SK-N-SH treated with all-trans-retinoic acid at 6 μM for 48 hours (cell line): ENCODE measurements at regions not wholly inside any gene's neighbourhood (a gene's known extent, or its start where the extent isn't known, plus 50 kb on each side); places are given as distances from the start of the nearest gene placed in this dataset.

Experiments
- ARNTL ChIP-seq: fragments of 450-650 bp; formaldehyde crosslinking; IDR thresholded peaks from 2 replicates; pipeline ENCODE4 v1.5.0; 2020; ENCODE audit warnings: low read depth, mild to moderate bottlenecking, moderate library complexity, borderline replicate concordance
- GLIS3 ChIP-seq: fragments of 250-450 bp; sonication (Bioruptor Pico); IDR thresholded peaks from 2 replicates; pipeline ENCODE4 v1.5.0; 2020; ENCODE audit warnings: mild to moderate bottlenecking, moderate library complexity
- OSR1 ChIP-seq: fragments of 250-450 bp; sonication (Bioruptor Pico); IDR thresholded peaks from 2 replicates; pipeline ENCODE4 v1.8.0; 2022; ENCODE audit warnings: moderate library complexity, mild to moderate bottlenecking, inconsistent platforms
- PATZ1 ChIP-seq: fragments of 250-450 bp; sonication (Bioruptor Pico); IDR thresholded peaks from 2 replicates; pipeline ENCODE4 v1.8.0; 2020; ENCODE audit warnings: mild to moderate bottlenecking, moderate library complexity, borderline replicate concordance
- POU6F1 ChIP-seq: fragments of 250-450 bp; sonication (Bioruptor Pico); IDR thresholded peaks from 2 replicates; pipeline ENCODE4 v1.8.0; 2021; ENCODE audit warnings: low read depth, mild to moderate bottlenecking, moderate library complexity, borderline replicate concordance
- RARB ChIP-seq: fragments of 250-450 bp; sonication (Bioruptor Pico); IDR thresholded peaks from 2 replicates; pipeline ENCODE4 v1.8.0; 2021; ENCODE audit warnings: mild to moderate bottlenecking, moderate library complexity
- ZC3H10 ChIP-seq: fragments of 250-450 bp; sonication (Bioruptor Pico); IDR thresholded peaks from 2 replicates; pipeline ENCODE4 v1.5.1; 2021; ENCODE audit warnings: mild to moderate bottlenecking, moderate library complexity
- ZFP30 ChIP-seq: fragments of 450-650 bp; formaldehyde crosslinking; IDR thresholded peaks from 2 replicates; pipeline ENCODE4 v1.5.0; 2022; ENCODE audit warnings: mild to moderate bottlenecking, moderate library complexity

DNA sequence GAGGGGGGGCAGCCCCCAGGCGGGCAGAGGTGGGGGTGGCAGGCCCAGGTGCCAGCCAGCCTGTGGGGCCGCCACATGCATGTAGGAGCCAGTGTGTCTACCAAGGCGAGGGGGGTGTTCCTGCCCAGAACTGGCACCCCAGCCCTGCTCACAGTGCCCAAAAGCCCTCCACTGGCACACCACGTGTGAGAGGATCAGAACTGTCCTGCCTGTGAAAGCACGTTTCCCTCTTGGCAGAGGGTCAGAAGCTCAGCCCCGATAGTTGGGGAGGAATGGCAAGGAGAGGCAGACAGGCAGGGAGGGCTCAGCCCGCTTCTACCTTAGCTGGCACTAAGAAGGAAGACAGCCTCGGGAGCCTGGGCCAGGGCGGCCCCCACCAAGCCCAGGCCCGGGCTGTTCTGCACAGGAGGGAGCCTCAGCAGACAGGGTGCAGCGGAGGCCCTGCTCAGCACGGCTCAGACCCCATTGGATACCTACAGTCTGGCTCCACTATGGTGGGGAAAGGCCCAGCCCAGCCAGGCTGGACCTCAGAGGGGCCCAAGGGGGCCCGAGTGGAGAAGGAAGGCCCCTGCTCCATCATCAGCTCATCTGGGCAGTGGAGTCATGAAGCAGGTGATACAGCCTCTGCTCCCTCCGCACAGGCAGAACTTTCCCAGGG is 84.8 kb upstream of the LINGO1 start:
- TF ChIP-seq OSR1 (CRISPR knock-in tag) (no peak), PATZ1 (CRISPR knock-in tag) (no peak), POU6F1 (CRISPR knock-in tag) (no peak), ZC3H10 (CRISPR knock-in tag) (no peak), GLIS3 (CRISPR knock-in tag) (no peak), ZFP30 (CRISPR knock-in tag) (no peak), RARB (CRISPR knock-in tag) (no peak), ARNTL (no peak)
